22Rv1 (cell line): ENCODE measurements at regions not wholly inside any gene's neighbourhood (a gene's known extent, or its start where the extent isn't known, plus 50 kb on each side); places are given as distances from the start of the nearest gene placed in this dataset.

Experiments
- ZFX ChIP-seq: fragments of 450-650 bp; IDR thresholded peaks from 2 replicates; pipeline ENCODE4 v1.6.1; 2017; ENCODE audit warnings: antibody characterized with exemption, borderline replicate concordance
- TF ChIP-seq, protein P1 (sequence below): fragments of 450-650 bp; IDR thresholded peaks from 2 replicates; pipeline ENCODE4 v1.5.1; 2017; ENCODE audit warnings: mild to moderate bottlenecking

DNA sequence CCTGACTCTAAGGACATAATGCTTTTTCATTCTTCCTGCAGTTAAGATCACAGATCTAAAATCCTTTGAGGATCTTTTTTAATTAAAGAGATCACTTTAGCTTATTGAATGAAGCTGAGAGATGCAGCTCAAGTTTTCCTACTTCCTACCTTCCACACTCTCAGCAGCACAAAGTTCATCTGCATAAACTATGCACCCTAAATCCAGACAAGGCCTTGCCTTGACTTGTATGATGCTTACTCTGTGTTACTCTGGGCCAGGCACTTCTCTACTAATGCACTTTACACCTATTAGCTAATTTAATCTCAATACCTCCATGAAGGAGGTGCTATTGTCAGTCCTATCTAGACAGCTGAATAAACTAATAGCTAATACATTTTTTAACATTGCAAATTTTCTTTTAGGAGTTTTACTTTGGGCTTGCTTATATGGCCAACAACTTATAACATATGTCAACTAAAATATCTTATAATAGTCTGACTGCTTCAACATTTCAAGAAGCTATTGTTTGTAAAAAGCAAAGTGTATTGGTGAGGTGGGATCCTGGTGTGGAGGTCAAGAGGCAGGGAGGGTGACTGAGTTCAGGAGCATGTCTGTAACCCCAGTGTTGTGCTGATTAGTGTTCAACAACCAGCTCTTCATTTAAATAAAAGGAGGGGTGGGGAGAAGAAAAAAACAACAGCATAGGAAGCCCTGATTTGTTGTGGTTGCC, 172.4 kb upstream of the ATP11B start:
- TF ChIP-seq, protein P1, sequence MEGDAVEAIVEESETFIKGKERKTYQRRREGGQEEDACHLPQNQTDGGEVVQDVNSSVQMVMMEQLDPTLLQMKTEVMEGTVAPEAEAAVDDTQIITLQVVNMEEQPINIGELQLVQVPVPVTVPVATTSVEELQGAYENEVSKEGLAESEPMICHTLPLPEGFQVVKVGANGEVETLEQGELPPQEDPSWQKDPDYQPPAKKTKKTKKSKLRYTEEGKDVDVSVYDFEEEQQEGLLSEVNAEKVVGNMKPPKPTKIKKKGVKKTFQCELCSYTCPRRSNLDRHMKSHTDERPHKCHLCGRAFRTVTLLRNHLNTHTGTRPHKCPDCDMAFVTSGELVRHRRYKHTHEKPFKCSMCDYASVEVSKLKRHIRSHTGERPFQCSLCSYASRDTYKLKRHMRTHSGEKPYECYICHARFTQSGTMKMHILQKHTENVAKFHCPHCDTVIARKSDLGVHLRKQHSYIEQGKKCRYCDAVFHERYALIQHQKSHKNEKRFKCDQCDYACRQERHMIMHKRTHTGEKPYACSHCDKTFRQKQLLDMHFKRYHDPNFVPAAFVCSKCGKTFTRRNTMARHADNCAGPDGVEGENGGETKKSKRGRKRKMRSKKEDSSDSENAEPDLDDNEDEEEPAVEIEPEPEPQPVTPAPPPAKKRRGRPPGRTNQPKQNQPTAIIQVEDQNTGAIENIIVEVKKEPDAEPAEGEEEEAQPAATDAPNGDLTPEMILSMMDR: no peak
- no peak for TF ChIP-seq ZFX
